Body of pancreas (tissue), 4 donors: ENCODE measurements at regions not wholly inside any gene's neighbourhood (a gene's known extent, or its start where the extent isn't known, plus 50 kb on each side); places are given as distances from the start of the nearest gene placed in this dataset.
"Not testable (repeated sequence)": the region's sequence is repeated elsewhere in the genome, so short reads cannot be mapped to it uniquely, and the experiment has no call there.

ENCODE experiments used
- ATAC-seq: fragments of 150-250 bp; one replicate; pipeline ENCODE4 v1.9.1; 2016
- DNase-seq, 4 donors: peaks; one replicate each; pipeline ENCODE4 v3.0.0-alpha.2; 2019
- H3K27ac ChIP-seq, 4 donors: fragments of 200-600 bp; sonication (generic); 1 replicate in 3 of 4; 2 replicates in 1 of 4; pipeline versions ENCODE4 v1.5.1 to v1.6.1; 2016 to 2019; ENCODE audit warnings: mild to moderate bottlenecking in 1 of 4, mixed read lengths in 1 of 4, moderate library complexity in 1 of 4
- H3K27me3 ChIP-seq, 2 donors: fragments of 200-600 bp; sonication (generic); one replicate each; pipeline ENCODE4 v1.6.0; 2016; ENCODE audit warnings: mild to moderate bottlenecking in 1 of 2
- H3K36me3 ChIP-seq, 2 donors: fragments of 200-600 bp; sonication (generic); replicated peaks in 1 of 2; 2 replicates each; pipeline ENCODE4 v1.5.1; 2016; ENCODE audit warnings: low read depth in 2 of 2; ENCODE audit not compliant: insufficient read depth in 1 of 2
- H3K4me1 ChIP-seq: fragments of 200-600 bp; sonication (generic); one replicate; pipeline ENCODE4 v1.6.0; 2016
- H3K4me3 ChIP-seq, 2 donors: fragments of 200-600 bp; sonication (generic); 1 replicate in 1 of 2; 2 replicates in 1 of 2; pipeline ENCODE4 v1.5.1; 2016 to 2019
- H3K9me3 ChIP-seq, 3 donors: fragments of 200-600 bp; sonication (generic); 1 replicate in 2 of 3; 2 replicates in 1 of 3; pipeline ENCODE4 v1.5.1; 2016
- POLR2A ChIP-seq, 3 donors: fragments of 450-650 bp; IDR thresholded peaks; one replicate each; pipeline ENCODE4 v1.6.1; 2016; ENCODE audit warnings: antibody characterized with exemption in 3 of 3, mild to moderate bottlenecking in 2 of 3
- WGBS, 2 donors: methylation state at CpG; one replicate each; pipeline ENCODE4 v1.1.5; 2017; 5-methylcytosine and 5-hydroxymethylcytosine counted together
- intact Hi-C: fragments of 100-400 bp; cut with DNase I; formaldehyde crosslinking; loops from one replicate; pipeline ENCODE4 v1.15.1; 2023
- TF ChIP-seq, protein P1 (sequence below), 7 experiments: fragments of 450-650 bp in 4 of 7; fragments of 200-600 bp in 3 of 7; sonication (generic) in 3 of 7; IDR thresholded peaks; one replicate each; pipeline ENCODE4 v1.5.1; 2016 to 2019; ENCODE audit warnings: antibody characterized with exemption in 7 of 7

DNA sequence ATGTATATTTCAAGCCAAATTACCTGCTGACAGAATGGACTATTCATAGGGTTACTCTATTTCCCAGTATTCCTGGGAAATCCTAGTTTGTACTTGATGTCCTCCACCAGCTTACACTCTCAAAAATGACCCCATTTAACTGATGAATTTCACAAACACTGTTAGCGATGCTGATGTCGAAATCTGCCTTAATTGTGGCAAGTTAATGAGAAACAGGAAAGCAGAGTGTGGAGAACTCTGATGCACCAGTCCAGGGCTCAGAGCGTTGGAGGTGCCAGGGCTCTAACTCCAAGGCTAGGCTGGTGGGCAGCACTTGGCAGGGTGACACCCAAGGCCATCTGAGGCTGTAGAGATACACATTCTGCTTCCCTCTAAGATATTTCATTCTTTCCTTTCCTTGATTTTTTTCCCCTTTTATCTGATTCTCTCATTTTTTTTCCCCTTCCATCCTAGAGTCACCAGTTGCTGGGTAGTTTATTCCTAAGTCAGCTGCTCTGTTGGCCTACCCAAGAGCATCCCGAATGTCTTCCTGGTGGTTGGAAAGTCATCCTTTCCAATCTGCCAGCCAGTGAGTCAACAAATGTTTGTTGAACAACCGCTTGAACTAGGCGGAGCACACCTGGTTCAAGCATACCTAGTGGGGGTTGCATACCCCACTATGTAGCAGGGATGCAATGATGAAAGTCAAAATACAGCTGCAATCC lies 525.0 kb upstream of the NRP1 start:
- ATAC-seq = no peak
- no peak for DNase-seq
- intact Hi-C loops = no loop called here
- H3K27ac ChIP-seq = no peak overlapping the region
- H3K36me3 ChIP-seq = no peaks in the 10 kb centered on the region
- H3K4me3 ChIP-seq = no peak overlapping the region
- 67 to 72% methylated on average over 6 of the region's 6 CpGs for WGBS, 2 donors
- H3K27me3 ChIP-seq = no peaks in the 10 kb centered on the region
- H3K4me1 ChIP-seq = no peaks in the 10 kb centered on the region
- H3K9me3 ChIP-seq = no peaks in the 10 kb centered on the region
- TF ChIP-seq, protein P1, sequence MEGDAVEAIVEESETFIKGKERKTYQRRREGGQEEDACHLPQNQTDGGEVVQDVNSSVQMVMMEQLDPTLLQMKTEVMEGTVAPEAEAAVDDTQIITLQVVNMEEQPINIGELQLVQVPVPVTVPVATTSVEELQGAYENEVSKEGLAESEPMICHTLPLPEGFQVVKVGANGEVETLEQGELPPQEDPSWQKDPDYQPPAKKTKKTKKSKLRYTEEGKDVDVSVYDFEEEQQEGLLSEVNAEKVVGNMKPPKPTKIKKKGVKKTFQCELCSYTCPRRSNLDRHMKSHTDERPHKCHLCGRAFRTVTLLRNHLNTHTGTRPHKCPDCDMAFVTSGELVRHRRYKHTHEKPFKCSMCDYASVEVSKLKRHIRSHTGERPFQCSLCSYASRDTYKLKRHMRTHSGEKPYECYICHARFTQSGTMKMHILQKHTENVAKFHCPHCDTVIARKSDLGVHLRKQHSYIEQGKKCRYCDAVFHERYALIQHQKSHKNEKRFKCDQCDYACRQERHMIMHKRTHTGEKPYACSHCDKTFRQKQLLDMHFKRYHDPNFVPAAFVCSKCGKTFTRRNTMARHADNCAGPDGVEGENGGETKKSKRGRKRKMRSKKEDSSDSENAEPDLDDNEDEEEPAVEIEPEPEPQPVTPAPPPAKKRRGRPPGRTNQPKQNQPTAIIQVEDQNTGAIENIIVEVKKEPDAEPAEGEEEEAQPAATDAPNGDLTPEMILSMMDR (IDR thresholded peaks at IDR 0.05) = no peak
- TF ChIP-seq POLR2A (IDR thresholded peaks at IDR 0.05) = no peak

DNA sequence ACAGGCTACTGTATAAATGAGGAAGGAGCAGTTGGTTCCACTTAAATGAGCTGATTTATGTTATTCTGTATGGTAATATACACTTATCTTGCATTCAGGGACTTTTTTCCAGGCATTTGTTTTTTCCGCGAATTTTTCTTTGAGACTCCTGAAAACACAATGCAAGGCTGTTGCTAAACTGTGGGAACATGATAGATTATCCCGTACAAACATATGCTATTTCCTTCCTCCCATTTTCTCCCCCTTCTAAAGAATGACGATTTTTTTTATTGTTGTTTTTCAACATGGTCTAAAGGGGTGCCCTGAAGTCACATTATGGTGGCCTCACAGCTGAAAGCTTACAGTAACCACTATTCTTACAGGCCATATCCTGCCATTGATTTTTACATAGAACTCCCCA lies 523.9 kb upstream of the NRP1 start:
- no peak for DNase-seq
- no peaks in the 10 kb centered on the region for H3K9me3 ChIP-seq
- 39 to 64% methylated on average over 4 of the region's 4 CpGs for WGBS, 2 donors
- H3K27me3 ChIP-seq = no peaks in the 10 kb centered on the region
- no peak for TF ChIP-seq POLR2A (IDR thresholded peaks at IDR 0.05)
- TF ChIP-seq, protein P1 (IDR thresholded peaks at IDR 0.05) = no peak
- no peak overlapping the region for H3K4me3 ChIP-seq
- H3K36me3 ChIP-seq = no peaks in the 10 kb centered on the region
- no peak overlapping the region for H3K27ac ChIP-seq
- H3K4me1 ChIP-seq = no peaks in the 10 kb centered on the region
- intact Hi-C loops = no loop called here
- no peak for ATAC-seq

DNA sequence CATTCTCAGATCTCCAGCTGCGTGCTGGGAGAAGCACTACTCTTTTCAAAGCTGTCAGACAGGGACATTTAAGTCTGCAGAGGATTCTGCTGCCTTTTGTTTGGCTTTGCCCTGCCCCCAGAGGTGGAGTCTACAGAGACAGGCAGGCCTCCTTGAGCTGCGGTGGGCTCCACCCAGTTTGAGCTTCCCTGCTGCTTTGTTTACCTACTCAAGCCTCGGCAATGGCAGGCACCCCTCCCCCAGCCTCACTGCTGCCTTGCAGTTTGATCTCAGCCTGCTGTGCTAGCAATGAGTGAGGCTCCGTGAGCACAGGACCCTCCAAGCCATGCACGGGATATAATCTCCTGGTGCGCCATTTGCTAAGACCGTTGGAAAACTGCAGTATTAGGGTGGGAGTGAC lies 518.8 kb upstream of the NRP1 start:
- DNase-seq, intact Hi-C loops, H3K36me3 ChIP-seq, H3K27me3 ChIP-seq, H3K4me1 ChIP-seq, ATAC-seq, H3K4me3 ChIP-seq, H3K27ac ChIP-seq, H3K9me3 ChIP-seq: not testable (repeated sequence)
- WGBS, 2 donors = 73 to 77% methylated on average over 3 to 6 of the region's 7 CpGs

DNA sequence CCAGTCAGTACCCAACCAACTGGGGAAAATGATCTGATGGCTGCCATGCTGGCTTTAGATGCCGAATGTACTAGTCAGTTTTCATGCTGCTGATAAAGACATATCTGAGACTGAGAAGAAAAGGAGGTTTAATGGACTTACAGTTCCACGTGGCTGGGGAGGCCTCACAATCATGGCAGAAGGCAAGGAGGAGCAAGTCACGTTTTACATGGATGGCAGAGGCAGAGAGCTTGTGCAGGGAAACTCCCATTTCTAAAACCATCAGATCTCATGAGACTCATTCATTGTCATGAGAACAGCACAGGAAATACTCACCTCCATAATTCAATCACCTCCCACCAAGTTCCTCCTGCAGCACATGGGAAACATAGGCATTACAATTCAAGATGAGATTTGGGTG lies 508.9 kb upstream of the NRP1 start:
- no peak for TF ChIP-seq POLR2A (IDR thresholded peaks at IDR 0.05)
- TF ChIP-seq, protein P1 (IDR thresholded peaks at IDR 0.05) = no peak
- Histone ChIP-seq H3K27me3 (no peaks in the 10 kb centered on the region), H3K4me1 (no peaks in the 10 kb centered on the region), H3K36me3 (no peaks in the 10 kb centered on the region), H3K4me3 (no peak overlapping the region), H3K27ac (no peak overlapping the region), H3K9me3 (no peaks in the 10 kb centered on the region)
- ATAC-seq = no peak
- no peak for DNase-seq
- WGBS, 2 donors = 69% methylated on average over 3 of the region's 3 CpGs
- intact Hi-C loops = no loop called here

DNA sequence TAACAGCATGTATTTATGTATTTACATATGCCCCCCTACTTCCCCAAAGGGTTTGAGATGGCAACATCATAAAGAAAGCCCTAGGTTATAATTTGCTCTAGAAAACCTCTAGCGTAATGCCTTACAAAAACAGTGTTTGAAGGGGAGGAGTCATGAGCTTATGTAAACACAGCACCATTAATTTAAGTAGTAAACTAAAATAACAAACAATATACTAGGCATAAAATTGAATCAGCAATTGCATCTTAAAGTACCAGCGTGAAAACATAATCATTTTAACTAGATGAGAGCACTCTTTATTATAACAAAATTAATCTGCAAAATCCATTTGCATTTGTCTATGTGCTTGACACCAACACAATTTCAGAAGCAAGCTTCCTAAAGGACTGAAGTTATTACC lies 507.2 kb upstream of the NRP1 start:
- WGBS, 2 donors = 69 to 81% methylated on average over 2 of the region's 2 CpGs
- no peaks in the 10 kb centered on the region for H3K4me1 ChIP-seq
- H3K27me3 ChIP-seq = no peaks in the 10 kb centered on the region
- no peak overlapping the region for H3K4me3 ChIP-seq
- TF ChIP-seq, protein P1 (IDR thresholded peaks at IDR 0.05) = no peak
- no peak for TF ChIP-seq POLR2A (IDR thresholded peaks at IDR 0.05)
- intact Hi-C loops = no loop called here
- ATAC-seq (no peak), DNase-seq (no peak)
- no peak overlapping the region for H3K27ac ChIP-seq
- H3K36me3 ChIP-seq = no peaks in the 10 kb centered on the region
- H3K9me3 ChIP-seq = no peaks in the 10 kb centered on the region
